Body of pancreas (tissue), 4 donors: ENCODE measurements at regions not wholly inside any gene's neighbourhood (a gene's known extent, or its start where the extent isn't known, plus 50 kb on each side); places are given as distances from the start of the nearest gene placed in this dataset.

Experiments
- CTCF ChIP-seq, 7 experiments: fragments of 450-650 bp in 4 of 7; fragments of 200-600 bp in 3 of 7; sonication (generic) in 3 of 7; IDR thresholded peaks; one replicate each; pipeline ENCODE4 v1.5.1; 2016 to 2019; ENCODE audit warnings: antibody characterized with exemption in 7 of 7
- POLR2A ChIP-seq, 3 donors: fragments of 450-650 bp; IDR thresholded peaks; one replicate each; pipeline ENCODE4 v1.6.1; 2016; ENCODE audit warnings: antibody characterized with exemption in 3 of 3, mild to moderate bottlenecking in 2 of 3

- TF ChIP-seq CTCF (IDR thresholded peaks at IDR 0.05) = no peak
- TF ChIP-seq POLR2A (IDR thresholded peaks at IDR 0.05) = no peak
Measured at GRCh38 chr1:3996846-3997705, 97.0 kb upstream of the C1orf174 start.
